Fibroblast of skin of abdomen (primary cell): ENCODE measurements at regions not wholly inside any gene's neighbourhood (a gene's known extent, or its start where the extent isn't known, plus 50 kb on each side); places are given as distances from the start of the nearest gene placed in this dataset.

Experiments used
- DNase-seq: peaks from one replicate; pipeline ENCODE4 v3.0.0-alpha.2; 2013

DNA sequence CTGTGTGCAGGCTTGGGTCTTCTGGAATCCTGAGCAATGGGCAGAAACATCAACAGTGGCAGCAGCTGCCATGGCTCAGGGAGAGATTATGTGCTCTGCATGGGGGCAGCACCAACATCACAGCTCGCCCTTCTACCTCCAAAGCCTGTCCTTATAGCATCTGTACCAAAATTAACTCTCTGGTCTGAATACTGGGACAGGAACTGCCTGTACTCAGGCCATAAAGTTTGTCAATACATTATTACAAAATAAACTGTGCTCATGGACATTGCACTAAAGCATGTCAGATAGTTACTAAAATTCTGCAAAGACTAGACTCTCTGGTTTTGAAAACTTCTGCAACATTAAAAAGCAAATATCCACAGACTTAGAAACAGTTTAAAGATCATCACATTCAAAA lies 91.6 kb downstream of the ZC3H11B start:
- DNase-seq = no peak

DNA sequence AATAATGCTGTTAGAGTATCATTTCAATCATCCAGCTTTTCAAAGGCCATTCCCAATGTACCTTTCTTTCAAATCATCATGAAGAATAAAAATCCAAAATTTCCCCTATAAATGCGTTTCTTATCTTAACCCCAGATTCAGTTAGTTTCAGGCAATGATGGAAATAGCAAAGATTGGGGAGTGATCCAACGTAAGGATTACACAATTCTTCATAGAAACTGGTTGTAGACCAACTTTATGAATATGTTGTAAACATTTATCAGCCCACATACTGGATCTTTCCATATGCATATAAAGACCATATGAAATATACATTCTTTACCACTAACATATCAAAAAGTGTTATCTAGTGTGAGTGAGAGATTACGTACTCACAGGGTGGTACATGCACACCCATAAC lies 92.7 kb downstream of the ZC3H11B start:
- no peak for DNase-seq

DNA sequence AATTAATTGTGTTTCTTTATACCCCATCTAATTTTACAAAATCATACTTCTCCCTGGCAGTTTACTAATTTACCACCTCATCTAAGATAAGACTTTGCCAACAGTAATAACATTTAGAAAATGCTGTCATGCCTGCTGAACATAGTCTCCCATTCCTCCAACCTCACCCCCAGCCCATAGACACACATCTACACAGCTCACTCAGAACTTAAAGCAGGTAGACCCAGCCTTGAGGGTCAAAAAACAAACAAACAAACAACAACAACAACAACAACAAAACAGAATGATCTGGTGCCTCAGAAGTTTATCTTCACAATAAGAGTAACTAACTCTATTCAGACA lies 94.0 kb downstream of the ZC3H11B start:
- DNase-seq = no peak

DNA sequence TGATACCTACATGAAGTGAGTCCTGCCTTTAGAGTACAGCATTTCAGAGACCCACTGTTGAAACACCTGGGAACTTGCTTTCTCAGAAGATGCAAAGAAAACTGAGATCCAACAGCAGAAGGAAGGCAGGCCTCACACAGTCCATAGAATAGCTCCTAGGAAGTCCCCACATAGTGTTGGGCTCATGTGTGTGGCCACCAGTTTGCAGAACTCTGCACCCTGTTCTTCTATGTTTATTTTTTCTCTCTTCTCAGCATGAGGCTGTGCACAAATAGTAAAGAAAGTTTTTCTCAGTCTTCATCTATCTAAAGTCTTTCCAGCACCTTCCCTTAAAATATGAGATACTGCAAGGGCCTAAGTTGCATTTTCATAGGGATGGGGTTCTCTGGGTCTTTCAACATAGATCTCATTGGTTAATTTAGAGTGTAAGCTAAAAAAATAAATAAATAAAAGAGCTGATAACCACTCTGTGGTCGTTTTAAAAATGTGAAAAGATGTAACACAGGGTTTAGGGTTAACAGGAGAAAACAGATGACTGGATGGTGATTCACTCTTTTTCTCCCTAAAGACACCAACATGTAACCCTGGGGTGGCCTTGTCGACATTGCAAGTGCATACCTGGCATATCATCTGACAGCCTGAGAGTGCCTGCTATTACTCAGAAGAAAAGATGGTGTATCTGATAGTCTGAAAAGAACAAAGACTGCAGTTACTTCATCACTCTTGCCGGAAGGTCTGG lies 94.6 kb downstream of the ZC3H11B start:
- peak; percentile 78 for DNase-seq

DNA sequence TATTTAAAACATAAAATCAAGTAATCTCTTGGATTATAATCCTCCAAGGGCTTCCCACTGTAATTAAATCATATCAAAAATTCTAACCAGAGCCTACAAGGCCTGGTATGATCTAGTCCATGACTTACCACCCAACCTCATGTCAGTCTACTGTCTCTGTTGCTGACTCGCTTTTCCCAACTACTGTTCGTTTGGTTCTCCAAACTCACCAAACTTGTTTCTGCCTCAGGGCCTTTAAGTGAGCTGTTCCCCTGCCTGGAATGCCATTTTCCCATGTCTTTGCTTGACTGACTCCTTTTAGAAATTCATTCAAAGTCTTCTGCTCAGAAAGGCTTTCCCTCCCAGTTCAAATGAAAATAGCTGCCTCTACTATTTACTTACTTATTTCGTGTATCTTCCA lies 95.9 kb downstream of the ZC3H11B start:
- DNase-seq = no peak

DNA sequence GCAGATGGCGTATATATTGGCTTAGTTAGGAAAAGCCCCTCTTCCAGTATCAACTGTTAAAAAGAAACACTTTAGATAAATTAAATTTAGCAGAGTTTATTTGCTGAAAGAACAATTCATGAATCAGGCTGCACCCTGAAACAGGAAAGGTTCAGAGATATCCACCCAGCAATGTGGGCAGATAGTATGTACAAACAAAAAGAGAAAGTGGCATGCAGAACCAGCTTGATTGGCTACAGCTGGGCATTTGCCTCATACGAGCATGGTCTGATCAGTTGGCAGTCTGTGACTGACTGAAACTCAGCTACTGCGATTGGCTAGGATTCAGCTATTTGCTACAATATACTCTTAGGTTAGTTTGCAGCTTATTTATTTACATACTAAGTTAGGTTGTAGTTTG lies 98.2 kb downstream of the ZC3H11B start:
- DNase-seq = no peak

DNA sequence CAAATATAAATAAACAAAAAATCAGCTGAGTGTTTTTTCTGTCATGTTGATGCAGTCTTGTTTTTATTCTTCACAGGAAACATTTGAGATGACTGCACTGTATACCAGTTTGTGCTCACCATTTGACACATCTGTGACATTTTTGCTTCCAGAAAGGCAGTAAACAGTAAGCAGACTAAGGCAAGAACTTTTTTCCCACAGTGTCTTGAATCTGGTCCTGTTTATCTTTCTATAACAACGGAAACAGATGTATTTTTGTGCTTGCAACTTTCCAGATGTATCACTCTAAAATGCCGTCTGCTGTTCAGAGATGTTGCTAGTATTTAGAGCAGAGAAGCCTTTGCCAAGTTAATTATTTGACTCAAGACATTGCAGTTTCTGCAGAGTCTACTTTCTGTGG lies 105.5 kb downstream of the ZC3H11B start:
- DNase-seq = no peak

DNA sequence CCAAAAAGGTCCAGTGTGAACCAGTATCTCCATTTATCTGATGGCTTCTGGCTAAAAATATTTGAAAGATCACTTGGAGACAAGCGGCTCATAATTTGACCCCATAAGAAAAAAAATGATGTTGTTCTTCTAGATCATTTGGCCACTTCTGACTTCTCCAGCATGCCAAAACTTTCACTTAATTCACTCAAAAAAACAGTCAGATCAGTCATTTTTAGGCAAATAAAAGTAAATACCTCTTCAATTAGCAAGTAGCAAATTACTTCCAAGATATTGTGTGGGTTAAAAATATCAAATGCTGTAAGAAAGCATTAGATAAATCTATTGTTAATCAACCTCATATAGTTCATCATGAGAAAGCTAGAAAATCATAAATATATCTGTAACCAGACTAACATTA lies 106.0 kb downstream of the ZC3H11B start:
- no peak for DNase-seq

DNA sequence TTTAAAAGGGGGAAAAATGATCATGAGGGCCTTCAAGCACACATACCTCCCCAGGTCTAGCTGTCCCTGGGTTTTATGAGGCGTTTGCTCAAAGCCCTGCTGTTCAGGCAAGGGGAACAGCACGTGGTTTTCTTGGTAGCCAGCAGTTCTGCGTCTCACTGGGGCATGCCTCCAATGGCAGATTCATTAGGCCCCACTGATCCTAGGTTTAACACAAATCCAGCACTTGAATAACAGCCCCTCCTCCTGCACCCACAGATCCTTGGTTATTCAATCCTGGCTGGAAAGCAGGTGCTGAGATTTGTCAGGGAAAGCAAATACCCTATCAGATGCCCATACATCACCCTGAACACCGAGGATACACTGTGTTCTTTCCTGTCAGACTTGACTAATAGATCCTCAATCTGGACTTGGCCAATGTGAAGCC lies 106.4 kb downstream of the ZC3H11B start:
- no peak for DNase-seq

DNA sequence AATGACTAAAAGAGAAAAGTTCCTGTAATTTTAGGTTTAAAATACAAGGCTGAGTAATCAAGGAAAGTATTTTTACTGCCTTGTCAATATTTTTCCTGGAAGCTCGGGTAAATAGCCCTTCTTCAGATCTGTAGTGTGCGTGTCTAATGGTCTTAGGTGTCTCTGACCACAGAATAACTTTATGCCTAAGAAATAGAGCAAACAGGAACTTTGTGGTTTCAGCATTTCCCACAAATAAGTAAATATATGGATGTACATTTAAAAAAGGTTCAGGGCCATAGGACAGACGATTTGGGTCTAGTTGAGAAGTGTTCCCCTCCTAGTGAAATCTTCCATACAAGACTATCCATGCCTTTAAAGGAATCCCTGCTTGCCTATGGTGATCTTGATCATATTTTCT lies 107.0 kb downstream of the ZC3H11B start:
- no peak for DNase-seq

DNA sequence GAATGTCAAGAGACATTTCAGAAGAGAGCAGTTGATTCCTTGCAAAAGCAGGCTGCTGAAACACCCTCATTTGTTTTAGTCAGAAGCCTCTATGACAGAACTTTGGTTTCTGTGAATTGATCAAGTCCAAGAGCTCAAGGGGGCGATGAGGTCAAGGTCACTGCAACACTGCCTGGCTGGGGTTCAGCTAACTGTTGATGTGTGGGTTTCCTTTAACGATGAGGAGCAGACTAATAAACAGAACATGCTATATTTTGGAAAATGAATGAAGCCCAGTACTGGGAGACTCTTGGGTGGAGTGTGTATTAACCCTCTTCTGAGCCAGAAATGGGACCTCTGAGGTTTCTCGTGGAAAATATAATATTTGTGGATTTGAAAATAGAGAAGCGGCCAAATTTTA lies 109.3 kb downstream of the ZC3H11B start:
- no peak for DNase-seq

DNA sequence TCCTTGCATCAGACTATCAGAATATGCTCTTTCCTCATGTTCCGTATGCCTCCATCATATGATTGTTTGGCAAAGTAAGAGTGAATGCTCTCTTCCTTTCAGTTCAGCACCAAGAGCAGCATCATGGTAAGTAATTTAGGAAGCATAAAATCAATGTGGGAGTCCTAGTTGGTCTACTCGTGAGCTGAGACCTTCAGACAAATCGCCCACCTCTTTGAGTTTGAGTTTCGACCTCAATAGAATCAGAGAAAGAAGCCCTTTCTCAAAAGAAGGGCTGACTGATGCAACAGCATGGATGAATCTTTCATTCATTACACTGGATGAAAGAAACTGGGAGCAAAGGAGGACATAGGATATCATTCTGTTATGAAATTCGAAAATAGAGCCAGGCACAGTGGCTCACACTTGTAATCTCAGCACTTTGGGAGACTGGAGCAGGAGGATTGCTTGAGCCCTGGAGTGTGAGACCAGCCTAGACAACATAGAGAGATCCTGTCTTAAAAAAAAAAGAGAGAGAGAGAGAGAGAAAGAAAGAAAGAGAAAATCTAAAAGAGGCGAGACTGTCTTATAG lies 112.5 kb downstream of the ZC3H11B start:
- DNase-seq = no peak

DNA sequence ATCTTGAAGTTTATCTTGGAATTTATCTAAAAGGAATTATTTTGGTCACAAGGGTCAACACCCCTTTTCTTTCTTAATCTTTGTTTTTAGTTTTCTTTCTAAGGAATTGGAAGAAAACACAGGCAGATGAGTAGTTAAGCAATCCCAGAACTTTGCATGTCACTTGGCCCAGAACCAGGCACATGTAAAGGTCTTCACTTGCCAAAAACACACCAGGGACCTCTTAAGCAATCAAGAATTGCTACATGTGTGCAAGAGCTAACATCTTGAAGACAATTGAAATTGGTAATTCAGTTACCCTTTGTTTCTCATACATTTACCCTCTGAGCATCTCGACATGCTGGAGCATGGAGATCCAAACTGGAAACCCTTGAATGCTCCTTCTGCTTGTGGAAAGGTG lies 114.2 kb downstream of the ZC3H11B start:
- peak; percentile 32 for DNase-seq

DNA sequence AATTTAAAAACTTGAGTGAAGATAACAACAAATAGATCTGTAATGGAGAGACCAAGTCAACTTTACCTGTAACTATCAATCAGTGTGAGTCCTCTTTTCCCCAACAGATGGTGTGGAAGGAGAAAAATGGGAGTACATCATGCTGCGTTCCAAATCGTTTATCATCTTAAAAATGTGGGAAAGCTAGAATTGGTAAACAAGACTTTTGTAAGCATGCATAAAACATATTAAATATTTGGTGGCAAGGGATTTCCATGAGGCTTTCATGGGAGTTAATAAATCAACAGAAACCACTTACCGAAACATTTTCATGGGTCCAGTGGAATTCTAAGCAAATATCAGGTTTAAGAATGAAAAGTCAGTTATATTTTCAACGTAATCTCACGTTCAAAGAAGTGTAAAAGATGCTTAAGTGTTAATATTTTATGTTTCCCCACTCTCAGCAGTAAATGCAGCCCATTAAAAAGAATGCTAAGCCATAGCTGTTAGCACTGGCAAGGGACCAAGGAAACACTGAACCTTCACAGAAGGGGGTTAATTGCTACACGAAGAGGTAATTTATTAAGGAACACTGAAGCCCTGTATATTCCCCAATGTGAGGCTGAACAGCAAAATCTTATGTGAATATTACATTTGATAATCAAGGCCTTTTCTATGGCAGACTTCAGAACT lies 117.0 kb downstream of the ZC3H11B start:
- DNase-seq = no peak

DNA sequence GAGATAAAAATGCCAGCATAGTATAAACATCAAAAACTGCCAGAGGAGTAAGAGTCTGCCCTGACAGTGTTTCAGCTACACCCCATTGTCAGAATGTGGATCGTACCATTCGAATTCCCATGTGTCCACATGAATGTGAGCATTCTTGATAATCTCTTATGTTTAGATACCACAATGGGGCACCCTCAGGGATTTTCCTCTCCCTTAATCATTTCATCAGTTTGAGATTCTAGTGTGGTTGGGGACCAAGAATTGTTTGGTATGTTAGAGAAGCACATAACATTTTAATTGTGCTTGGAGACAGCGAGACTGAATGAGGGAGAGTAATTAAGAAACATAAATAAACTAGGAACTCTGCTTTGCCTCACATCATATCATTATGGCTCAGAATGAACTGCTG lies 120.2 kb downstream of the ZC3H11B start:
- DNase-seq = no peak

DNA sequence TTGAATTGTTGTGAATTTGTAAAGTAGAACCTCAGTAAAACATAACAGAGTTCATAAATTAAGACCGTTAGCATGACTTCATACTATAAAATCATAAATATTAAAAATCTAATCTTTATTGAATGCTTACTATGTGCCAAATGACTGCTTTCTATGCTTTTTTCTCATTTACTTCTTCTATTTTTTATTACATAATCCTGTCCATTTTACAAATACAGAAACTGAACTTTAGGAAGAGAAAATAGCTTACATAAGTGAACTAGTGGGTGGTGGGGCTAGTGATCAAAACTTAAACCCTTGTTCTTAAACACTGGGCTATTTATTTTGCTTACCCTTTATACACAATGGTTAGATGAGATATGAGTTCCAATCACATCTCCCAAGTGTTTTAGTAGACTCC lies 122.3 kb downstream of the ZC3H11B start:
- no peak for DNase-seq

DNA sequence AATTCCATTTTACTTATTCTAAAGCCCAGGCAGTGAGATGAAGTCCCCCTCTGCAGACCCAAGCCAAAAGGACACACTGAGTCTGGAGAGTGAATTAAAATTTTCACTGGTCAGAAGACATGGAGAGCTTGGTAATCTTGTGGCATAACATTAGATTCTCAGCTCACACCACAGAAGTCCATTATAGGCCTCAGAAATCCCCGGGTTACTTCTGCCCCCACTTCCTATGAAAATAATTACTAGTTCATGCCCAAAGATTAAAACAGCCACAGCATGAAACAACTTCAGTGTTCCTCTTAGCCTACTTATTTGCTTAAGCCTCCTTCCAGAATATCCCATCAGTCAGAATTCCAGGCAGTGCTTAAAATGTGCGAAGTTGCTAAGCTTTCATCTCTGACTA lies 123.3 kb downstream of the ZC3H11B start:
- DNase-seq = no peak

DNA sequence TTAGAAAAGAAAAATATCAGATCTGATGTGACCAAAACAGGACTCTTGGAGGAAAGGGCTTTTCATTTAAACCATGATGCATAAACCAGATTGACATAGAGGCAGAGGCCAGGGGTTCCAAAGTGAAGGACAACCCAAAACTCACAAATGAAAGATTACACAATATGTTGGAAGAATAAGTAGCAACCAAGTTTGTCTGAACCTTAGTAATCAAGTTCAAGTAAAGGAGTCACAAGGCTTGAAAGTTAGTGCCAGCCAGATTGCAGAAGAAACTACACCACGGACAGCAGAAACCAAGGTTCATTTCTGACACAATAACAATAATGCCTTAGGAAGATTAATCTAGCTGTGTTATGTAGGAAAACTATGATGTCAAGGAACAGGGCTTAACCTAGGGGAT lies 124.6 kb downstream of the ZC3H11B start:
- DNase-seq = no peak

DNA sequence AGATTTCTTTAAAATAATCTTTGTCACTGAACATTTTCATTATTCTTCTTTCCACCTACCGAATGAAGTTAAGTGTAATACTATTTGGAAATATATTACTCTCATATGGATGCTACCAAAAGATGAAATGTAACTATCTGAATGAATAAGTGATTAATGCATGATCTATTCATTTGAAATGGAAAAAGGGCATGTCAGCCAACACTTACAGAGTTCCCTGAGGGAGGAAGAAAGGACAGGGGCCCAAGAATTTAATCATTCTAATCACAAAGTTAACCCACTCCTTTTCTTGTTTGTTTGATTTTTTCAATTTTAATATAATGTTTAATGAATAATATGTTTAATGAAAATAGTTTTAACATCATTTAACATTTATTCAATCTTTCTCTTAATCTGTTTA lies 129.4 kb downstream of the ZC3H11B start:
- no peak for DNase-seq

DNA sequence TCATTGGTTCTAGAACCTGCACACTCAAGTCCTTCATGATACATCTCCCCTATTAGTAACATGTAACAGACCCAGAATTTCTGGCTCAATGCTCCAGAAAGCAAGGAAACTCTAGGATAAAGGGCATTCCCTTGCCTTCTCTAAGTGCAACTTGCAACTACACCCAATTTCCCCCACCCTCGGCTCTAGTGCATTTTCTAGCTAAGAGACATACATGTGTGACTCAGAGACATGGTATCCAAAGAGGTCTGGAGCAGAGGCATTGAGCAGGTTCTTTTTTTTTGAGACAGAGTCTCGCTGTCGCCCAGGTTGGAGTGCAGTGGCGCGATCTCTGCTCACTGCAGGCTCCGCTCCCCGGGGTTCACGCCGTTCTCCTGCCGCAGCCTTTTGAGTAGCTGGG lies 132.9 kb downstream of the ZC3H11B start:
- peak; percentile 17 for DNase-seq

DNA sequence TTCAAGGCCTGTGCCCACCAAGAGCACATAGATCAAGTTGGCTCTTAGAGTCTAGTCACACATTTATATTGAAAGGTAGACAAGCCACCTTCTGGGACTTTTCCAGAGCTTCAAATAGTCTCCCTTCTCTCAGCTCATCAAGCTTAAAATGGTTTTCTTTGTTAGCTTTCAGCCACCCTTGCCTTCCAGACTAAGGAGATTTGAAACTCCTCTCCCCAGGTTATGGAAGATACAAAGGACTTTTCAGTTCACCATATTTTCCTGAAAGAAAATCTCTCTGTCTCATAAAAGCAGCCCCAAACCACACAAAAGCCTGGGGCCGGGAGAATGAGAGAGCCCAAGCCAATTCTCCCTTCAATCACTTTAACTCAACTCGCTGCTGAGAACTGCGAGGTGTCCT lies 134.1 kb downstream of the ZC3H11B start:
- DNase-seq = no peak

DNA sequence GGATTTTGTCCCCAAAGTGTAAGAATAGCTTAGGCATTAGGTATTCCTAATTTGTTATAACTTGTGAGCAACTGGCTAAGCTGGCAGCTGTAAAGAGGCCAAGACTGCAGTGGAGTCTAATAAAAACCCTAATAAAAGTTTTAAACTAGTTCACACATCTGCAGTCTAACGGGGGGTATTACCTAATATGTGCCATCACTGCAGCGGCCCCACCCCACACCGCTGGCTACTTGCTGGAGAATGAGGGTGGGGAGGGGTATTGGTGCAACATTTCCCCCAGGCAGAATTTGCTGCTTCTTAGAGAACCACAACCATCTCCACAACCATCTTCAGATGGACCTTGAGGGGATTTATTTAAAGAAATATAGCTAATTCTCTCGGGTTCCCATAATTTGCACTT lies 135.0 kb downstream of the ZC3H11B start:
- DNase-seq = no peak

DNA sequence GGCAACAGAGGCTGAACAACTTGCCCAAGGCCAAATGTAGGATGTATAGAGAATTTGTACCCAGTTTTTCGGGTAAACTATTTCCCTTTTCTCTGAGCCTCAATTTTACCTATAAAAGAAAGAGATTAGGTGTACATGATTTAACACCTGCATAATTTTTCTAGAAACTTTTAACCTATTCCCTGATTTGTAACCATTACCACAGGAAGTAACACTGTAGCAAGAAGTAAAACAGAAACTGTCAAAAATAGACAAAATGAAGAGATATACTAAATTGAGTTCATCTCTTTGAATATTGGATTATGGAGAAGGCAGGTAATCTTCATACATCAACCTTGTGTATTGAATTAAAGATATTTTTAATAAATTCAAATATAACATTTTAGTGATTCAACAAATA lies 136.2 kb downstream of the ZC3H11B start:
- no peak for DNase-seq

DNA sequence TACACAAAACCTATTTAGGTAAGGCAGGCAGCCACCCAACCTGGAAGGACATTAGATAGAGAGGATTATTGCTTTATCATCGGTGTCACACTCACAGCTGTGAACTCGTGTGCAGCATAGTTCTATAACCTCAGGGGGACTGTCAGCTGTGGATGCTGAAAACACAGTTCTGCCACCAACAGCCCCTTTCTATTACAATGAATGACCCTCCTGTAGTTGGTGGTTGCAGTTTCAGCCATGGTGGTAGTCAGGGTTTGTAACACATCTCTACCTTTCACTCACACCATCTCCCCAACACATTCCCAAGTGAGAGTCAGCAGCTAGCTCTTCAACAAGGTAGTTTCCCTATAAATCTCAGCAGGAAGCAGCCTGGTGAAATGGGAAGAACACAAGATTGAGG lies 136.8 kb downstream of the ZC3H11B start:
- no peak for DNase-seq
